ENCODE measurements at regions not wholly inside any gene's neighbourhood (a gene's known extent, or its start where the extent isn't known, plus 50 kb on each side); places are given as distances from the start of the nearest gene placed in this dataset.

- TF ChIP-seq, protein P1, sequence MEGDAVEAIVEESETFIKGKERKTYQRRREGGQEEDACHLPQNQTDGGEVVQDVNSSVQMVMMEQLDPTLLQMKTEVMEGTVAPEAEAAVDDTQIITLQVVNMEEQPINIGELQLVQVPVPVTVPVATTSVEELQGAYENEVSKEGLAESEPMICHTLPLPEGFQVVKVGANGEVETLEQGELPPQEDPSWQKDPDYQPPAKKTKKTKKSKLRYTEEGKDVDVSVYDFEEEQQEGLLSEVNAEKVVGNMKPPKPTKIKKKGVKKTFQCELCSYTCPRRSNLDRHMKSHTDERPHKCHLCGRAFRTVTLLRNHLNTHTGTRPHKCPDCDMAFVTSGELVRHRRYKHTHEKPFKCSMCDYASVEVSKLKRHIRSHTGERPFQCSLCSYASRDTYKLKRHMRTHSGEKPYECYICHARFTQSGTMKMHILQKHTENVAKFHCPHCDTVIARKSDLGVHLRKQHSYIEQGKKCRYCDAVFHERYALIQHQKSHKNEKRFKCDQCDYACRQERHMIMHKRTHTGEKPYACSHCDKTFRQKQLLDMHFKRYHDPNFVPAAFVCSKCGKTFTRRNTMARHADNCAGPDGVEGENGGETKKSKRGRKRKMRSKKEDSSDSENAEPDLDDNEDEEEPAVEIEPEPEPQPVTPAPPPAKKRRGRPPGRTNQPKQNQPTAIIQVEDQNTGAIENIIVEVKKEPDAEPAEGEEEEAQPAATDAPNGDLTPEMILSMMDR (IDR thresholded peaks at IDR 0.05 in 8 of 11, conservative IDR thresholded peaks at IDR 0.05 in 3 of 11), result no peak
- TF ChIP-seq POLR2AphosphoS5 (IDR thresholded peaks at IDR 0.05) (no peak), POLR2A (IDR thresholded peaks at IDR 0.05) (no peak)
Observed at GRCh38 chr4:162274354-162274753, 110.6 kb upstream of the FSTL5 start.

All from spleen (tissue), 7 donors.